Choroid plexus epithelial cell (primary cell): ENCODE measurements at regions not wholly inside any gene's neighbourhood (a gene's known extent, or its start where the extent isn't known, plus 50 kb on each side); places are given as distances from the start of the nearest gene placed in this dataset.

Source experiments
- DNase-seq: peaks from one replicate; pipeline ENCODE4 v3.0.0-alpha.2; 2010; ENCODE audit warnings: low read depth
- H3K4me3 ChIP-seq: 2 replicates; pipeline ENCODE4 v1.5.1; 2011; ENCODE audit warnings: low read depth, mild to moderate bottlenecking, control low read depth, low read length, moderate library complexity
- CTCF ChIP-seq: conservative IDR thresholded peaks from 2 replicates; pipeline ENCODE4 v1.5.1; 2011; ENCODE audit warnings: low read depth, mild to moderate bottlenecking, control low read depth, inconsistent platforms, low read length, moderate library complexity

GRCh38 chr9:1918108-1918507 lies 97.0 kb upstream of the SMARCA2 start:
- H3K4me3 ChIP-seq = no peak overlapping the region
- TF ChIP-seq CTCF = no peak
- DNase-seq = no peak

GRCh38 chr9:1918622-1919021 lies 96.5 kb upstream of the SMARCA2 start:
- TF ChIP-seq CTCF = no peak
- H3K4me3 ChIP-seq = no peak overlapping the region
- no peak for DNase-seq

GRCh38 chr9:1919229-1919628 lies 95.9 kb upstream of the SMARCA2 start:
- no peak for TF ChIP-seq CTCF
- DNase-seq = no peak
- H3K4me3 ChIP-seq = no peak overlapping the region

DNA sequence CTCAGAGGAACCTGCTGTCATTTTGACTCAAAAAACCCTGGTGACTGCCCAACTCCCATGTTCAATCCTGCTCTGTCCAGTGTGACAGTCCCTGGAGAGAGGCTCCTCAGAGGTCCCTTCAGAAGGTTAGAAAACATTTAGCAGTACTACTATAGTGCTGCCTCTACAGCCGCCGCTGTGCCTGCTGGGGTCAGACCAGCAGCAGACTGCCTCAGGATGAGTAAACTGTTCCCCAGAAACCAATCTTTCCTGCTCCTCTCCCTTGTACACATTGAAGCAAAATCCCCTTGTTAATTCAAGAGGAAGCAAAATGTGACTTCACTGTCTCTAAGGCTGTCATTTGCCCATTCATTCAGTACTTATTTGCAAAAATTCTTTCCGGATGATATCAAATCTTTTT lies 94.8 kb upstream of the SMARCA2 start:
- DNase-seq = no peak
- H3K4me3 ChIP-seq = no peak overlapping the region

DNA sequence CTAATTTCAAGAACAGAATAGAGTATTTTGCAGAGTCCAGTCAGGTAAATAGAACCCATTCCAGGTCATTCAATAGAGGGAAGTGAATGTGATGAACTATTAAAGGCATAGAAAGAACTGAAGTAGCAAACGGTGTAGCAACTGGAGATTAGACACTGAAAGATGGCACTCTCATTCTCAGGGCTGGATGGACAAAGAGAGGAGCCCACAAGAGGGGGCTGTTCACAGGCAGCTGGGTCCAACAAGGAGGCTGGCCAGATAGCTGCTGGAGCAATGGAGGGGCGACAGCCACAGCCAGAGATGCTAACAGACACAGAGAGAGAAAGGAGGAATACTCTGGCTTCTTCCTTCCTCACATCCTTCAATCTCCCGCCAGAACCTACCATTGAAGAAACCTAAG lies 93.1 kb upstream of the SMARCA2 start:
- no peak overlapping the region for H3K4me3 ChIP-seq
- no peak for DNase-seq
- TF ChIP-seq CTCF = no peak

More for the DNA sequence above, 94.8 kb upstream of the SMARCA2 start:
- TF ChIP-seq CTCF = no peak

GRCh38 chr9:1927546-1927945 lies 87.6 kb upstream of the SMARCA2 start:
- TF ChIP-seq CTCF = no peak
- DNase-seq = no peak
- no peak overlapping the region for H3K4me3 ChIP-seq

DNA sequence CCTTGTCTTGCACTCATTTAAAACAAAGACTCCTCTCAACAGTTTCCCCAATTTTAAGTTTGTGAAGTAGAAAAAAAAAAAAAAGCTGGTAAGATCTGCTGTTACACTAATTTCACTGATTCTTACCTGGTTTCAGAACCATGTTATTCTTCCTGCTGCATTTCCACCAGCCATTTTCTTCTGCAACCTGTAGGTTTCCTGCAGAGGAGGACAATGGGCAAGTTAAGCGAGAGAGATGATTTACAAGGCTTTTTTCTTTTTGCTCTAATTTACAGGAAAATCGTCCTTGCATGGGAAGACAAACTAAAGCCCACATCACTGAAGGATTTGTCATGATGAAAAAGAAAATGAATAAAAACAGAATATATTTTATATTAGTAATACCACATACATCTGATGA lies 86.0 kb upstream of the SMARCA2 start:
- no peak overlapping the region for H3K4me3 ChIP-seq
- no peak for TF ChIP-seq CTCF
- DNase-seq = no peak
